LoVo (cell line): ENCODE measurements at regions not wholly inside any gene's neighbourhood (a gene's known extent, or its start where the extent isn't known, plus 50 kb on each side); places are given as distances from the start of the nearest gene placed in this dataset.
"Not testable (repeated sequence)": the region's sequence is repeated elsewhere in the genome, so short reads cannot be mapped to it uniquely, and the experiment has no call there.

Experiments used
- DNase-seq: peaks from one replicate; pipeline ENCODE4 v3.0.0-alpha.2; 2016; ENCODE audit warnings: low spot score

- no peak for DNase-seq
These were observed 440.4 kb upstream of the PRR20A start for GRCh38 chr13:56700324-56700723.

GRCh38 chr13:56706485-56706884 lies 434.2 kb upstream of the PRR20A start:
- no peak for DNase-seq

GRCh38 chr13:56713656-56714055 lies 427.1 kb upstream of the PRR20A start:
- no peak for DNase-seq

- DNase-seq = no peak
These were observed 421.9 kb upstream of the PRR20A start for GRCh38 chr13:56718791-56719190.

- no peak for DNase-seq
These were observed 419.9 kb upstream of the PRR20A start for GRCh38 chr13:56720841-56721240.

- DNase-seq = no peak
These were observed 405.2 kb upstream of the PRR20A start for GRCh38 chr13:56735537-56735942.

- no peak for DNase-seq
These were observed 403.8 kb upstream of the PRR20A start for GRCh38 chr13:56736966-56737365.

GRCh38 chr13:56752636-56753035 lies 388.1 kb upstream of the PRR20A start:
- DNase-seq = no peak

- DNase-seq = no peak
These were observed 385.4 kb upstream of the PRR20A start for GRCh38 chr13:56755181-56755935.

GRCh38 chr13:56763333-56763732 lies 377.4 kb upstream of the PRR20A start:
- DNase-seq = not testable (repeated sequence)

GRCh38 chr13:56773148-56773547 lies 367.6 kb upstream of the PRR20A start:
- DNase-seq = no peak

- no peak for DNase-seq
These were observed 351.2 kb upstream of the PRR20A start for GRCh38 chr13:56789527-56789926.

GRCh38 chr13:56837161-56837560 lies 303.6 kb upstream of the PRR20A start:
- DNase-seq = no peak

GRCh38 chr13:56850852-56851251 lies 289.9 kb upstream of the PRR20A start:
- DNase-seq = no peak

GRCh38 chr13:56861476-56861875 lies 279.2 kb upstream of the PRR20A start:
- DNase-seq = no peak

GRCh38 chr13:56864451-56864850 lies 276.3 kb upstream of the PRR20A start:
- no peak for DNase-seq

GRCh38 chr13:56865416-56865815 lies 275.3 kb upstream of the PRR20A start:
- DNase-seq = no peak

- no peak for DNase-seq
These were observed 271.0 kb upstream of the PRR20A start for GRCh38 chr13:56869671-56870070.

GRCh38 chr13:56886398-56886797 lies 254.3 kb upstream of the PRR20A start:
- no peak for DNase-seq

- no peak for DNase-seq
These were observed 252.3 kb upstream of the PRR20A start for GRCh38 chr13:56888455-56888854.

GRCh38 chr13:56893843-56894242 lies 246.9 kb upstream of the PRR20A start:
- DNase-seq = no peak

GRCh38 chr13:56900549-56901279 lies 240.0 kb upstream of the PRR20A start:
- no peak for DNase-seq

- DNase-seq = no peak
These were observed 238.4 kb upstream of the PRR20A start for GRCh38 chr13:56902276-56902675.
